ENCODE measurements at regions not wholly inside any gene's neighbourhood (a gene's known extent, or its start where the extent isn't known, plus 50 kb on each side); places are given as distances from the start of the nearest gene placed in this dataset.
A peak's percentile ranks its signal among the peaks of the same experiment; 100 is the strongest.

- TF ChIP-seq ISL1 (CRISPR knock-in tag; IDR thresholded peaks at IDR 0.05) (peak; percentile 41), TSHZ2 (CRISPR knock-in tag; IDR thresholded peaks at IDR 0.05) (no peak), TOX (CRISPR knock-in tag; IDR thresholded peaks at IDR 0.05; ENCODE audit: borderline replicate concordance) (no peak)
- no peak for ATAC-seq
These were observed 1094.9 kb downstream of the MAT2B start for GRCh38 chr5:164600274-164600673.

GRCh38 chr5:164600929-164601535, 1095.6 kb downstream of the MAT2B start:
- no peak for ATAC-seq

GRCh38 chr5:164608507-164608906, 1103.1 kb downstream of the MAT2B start:
- ATAC-seq = no peak
- no peak for TF ChIP-seq ZNF565 (CRISPR knock-in tag; conservative IDR thresholded peaks at IDR 0.05; ENCODE audit: low read depth)
- TF ChIP-seq ZNF8 (CRISPR knock-in tag; IDR thresholded peaks at IDR 0.05) = no peak
- TF ChIP-seq ISL1 (CRISPR knock-in tag; IDR thresholded peaks at IDR 0.05) = no peak

More at GRCh38 chr5:164600929-164601535, 1095.6 kb downstream of the MAT2B start:
- TF ChIP-seq CREB5 (CRISPR knock-in tag; IDR thresholded peaks at IDR 0.05; ENCODE audit: low read depth) = no peak
- no peak for TF ChIP-seq ISL1 (CRISPR knock-in tag; IDR thresholded peaks at IDR 0.05)
- no peak for TF ChIP-seq TCF4 (CRISPR knock-in tag; IDR thresholded peaks at IDR 0.05; ENCODE audit: borderline replicate concordance)
- no peak for TF ChIP-seq OSR1 (CRISPR knock-in tag; IDR thresholded peaks at IDR 0.05)
- no peak for TF ChIP-seq TSHZ2 (CRISPR knock-in tag; IDR thresholded peaks at IDR 0.05)
- no peak for TF ChIP-seq SNAI2 (CRISPR knock-in tag; IDR thresholded peaks at IDR 0.05)
- no peak for TF ChIP-seq BACH2 (CRISPR knock-in tag; IDR thresholded peaks at IDR 0.05; ENCODE audit: borderline replicate concordance)
- TF ChIP-seq CSRNP3 (CRISPR knock-in tag; IDR thresholded peaks at IDR 0.05) = no peak
- TF ChIP-seq RARB (CRISPR knock-in tag; IDR thresholded peaks at IDR 0.05) = no peak
- no peak for TF ChIP-seq ZNF8 (CRISPR knock-in tag; IDR thresholded peaks at IDR 0.05)
- TF ChIP-seq ESRRG (CRISPR knock-in tag; IDR thresholded peaks at IDR 0.05) = no peak

- no peak for ATAC-seq
- TF ChIP-seq CSDC2 (CRISPR knock-in tag; IDR thresholded peaks at IDR 0.05) (no peak), TCF4 (CRISPR knock-in tag; IDR thresholded peaks at IDR 0.05; ENCODE audit: borderline replicate concordance) (no peak)
These were observed 1105.0 kb downstream of the MAT2B start for GRCh38 chr5:164610374-164610773.

- ATAC-seq = no peak
- TF ChIP-seq ESRRG (CRISPR knock-in tag; IDR thresholded peaks at IDR 0.05) (no peak), BACH2 (CRISPR knock-in tag; IDR thresholded peaks at IDR 0.05; ENCODE audit: borderline replicate concordance) (no peak), ISL1 (CRISPR knock-in tag; IDR thresholded peaks at IDR 0.05) (no peak), TSHZ2 (CRISPR knock-in tag; IDR thresholded peaks at IDR 0.05) (no peak), ZNF8 (CRISPR knock-in tag; IDR thresholded peaks at IDR 0.05) (no peak), ZNF565 (CRISPR knock-in tag; conservative IDR thresholded peaks at IDR 0.05; ENCODE audit: low read depth) (no peak), ZFP3 (CRISPR knock-in tag; IDR thresholded peaks at IDR 0.05) (no peak), CREB5 (CRISPR knock-in tag; IDR thresholded peaks at IDR 0.05; ENCODE audit: low read depth) (no peak), GLIS3 (CRISPR knock-in tag; IDR thresholded peaks at IDR 0.05) (no peak), TCF4 (CRISPR knock-in tag; IDR thresholded peaks at IDR 0.05; ENCODE audit: borderline replicate concordance) (no peak), RARB (CRISPR knock-in tag; IDR thresholded peaks at IDR 0.05) (no peak), ZFP30 (CRISPR knock-in tag; IDR thresholded peaks at IDR 0.05) (no peak), CSRNP3 (CRISPR knock-in tag; IDR thresholded peaks at IDR 0.05) (no peak), TOX (CRISPR knock-in tag; IDR thresholded peaks at IDR 0.05; ENCODE audit: borderline replicate concordance) (no peak)
These were observed 1109.3 kb downstream of the MAT2B start for GRCh38 chr5:164614707-164615106.

Measured in SK-N-SH treated with all-trans-retinoic acid at 6 μM for 48 hours (cell line).